A673 (cell line): ENCODE measurements at regions not wholly inside any gene's neighbourhood (a gene's known extent, or its start where the extent isn't known, plus 50 kb on each side); places are given as distances from the start of the nearest gene placed in this dataset.

ENCODE experiments used
- BruUV-seq: library from RNA; stranded (reverse); fragments of 400-500 nt; replicated peaks from 2 replicates; lab custom pipeline; 2021; lab: Mats Ljungman, UMichigan
- CTCF ChIA-PET: fragments of 300-600 bp; sonication (Branson Sonifier 250); formaldehyde crosslinking; loops from one replicate; lab custom pipeline; 2022; ENCODE audit warnings: antibody characterized with exemption; lab: Charles Lee
- POLR2A ChIA-PET: fragments of 300-600 bp; sonication (Branson Sonifier 250); formaldehyde crosslinking; loops from one replicate; lab custom pipeline; 2022; ENCODE audit warnings: antibody characterized with exemption; ENCODE audit not compliant: low non-redundant PET; lab: Charles Lee
- DNase-seq: peaks from one replicate; pipeline ENCODE4 v3.0.0-alpha.2; 2015; ENCODE audit warnings: low spot score
- H3K27ac ChIP-seq: fragments of 200-600 bp; sonication (generic); 2 replicates; pipeline ENCODE4 v1.5.1; 2016; ENCODE audit warnings: mixed run types, low read depth, mild to moderate bottlenecking, mixed read lengths, antibody characterized with exemption, low read length; ENCODE audit not compliant: poor library complexity, severe bottlenecking
- H3K27me3 ChIP-seq: fragments of 200-600 bp; sonication (generic); replicated peaks from 2 replicates; pipeline ENCODE4 v1.6.1; 2017; ENCODE audit warnings: mixed run types, low read depth, mild to moderate bottlenecking, mixed read lengths, antibody characterized with exemption, low read length; ENCODE audit not compliant: insufficient read depth, poor library complexity
- H3K36me3 ChIP-seq: fragments of 200-600 bp; sonication (generic); 2 replicates; pipeline ENCODE4 v1.6.1; 2016; ENCODE audit warnings: mixed run types, mild to moderate bottlenecking, mixed read lengths, antibody characterized with exemption, low read length; ENCODE audit not compliant: insufficient read depth, poor library complexity, severe bottlenecking
- H3K4me1 ChIP-seq: fragments of 200-600 bp; sonication (generic); 2 replicates; pipeline ENCODE4 v1.6.1; 2017; ENCODE audit warnings: mixed run types, mild to moderate bottlenecking, mixed read lengths, antibody characterized with exemption, low read length; ENCODE audit not compliant: insufficient read depth, poor library complexity, severe bottlenecking
- H3K4me3 ChIP-seq: fragments of 200-600 bp; sonication (generic); 2 replicates; pipeline ENCODE4 v1.5.1; 2016; ENCODE audit warnings: low read depth, mixed run types, mild to moderate bottlenecking, mixed read lengths, low read length; ENCODE audit not compliant: poor library complexity, severe bottlenecking
- H3K9me3 ChIP-seq: fragments of 200-600 bp; sonication (generic); 2 replicates; pipeline ENCODE4 v1.6.1; 2016; ENCODE audit warnings: mixed run types, low read depth, mild to moderate bottlenecking, mixed read lengths, antibody characterized with exemption, low read length; ENCODE audit not compliant: poor library complexity, severe bottlenecking
- CTCF ChIP-seq: fragments of 300-800, 200-600 bp; sonication (generic); conservative IDR thresholded peaks from 2 replicates; pipeline ENCODE4 v1.5.1; 2017; ENCODE audit warnings: low read depth, mild to moderate bottlenecking, antibody characterized with exemption, low read length, moderate library complexity, mixed read lengths
- EZH2 ChIP-seq: fragments of 200-600 bp; sonication (generic); IDR thresholded peaks from 2 replicates; pipeline ENCODE4 v1.6.1; 2017; ENCODE audit warnings: borderline replicate concordance, low read depth, mild to moderate bottlenecking, mixed read lengths, antibody characterized with exemption, low read length; ENCODE audit not compliant: poor library complexity, severe bottlenecking
- intact Hi-C: fragments of 100-400 bp; cut with micrococcal nuclease; formaldehyde crosslinking; loops from one replicate; pipeline ENCODE4 v1.10.0; 2022; ENCODE audit not compliant: unreplicated experiment

DNA sequence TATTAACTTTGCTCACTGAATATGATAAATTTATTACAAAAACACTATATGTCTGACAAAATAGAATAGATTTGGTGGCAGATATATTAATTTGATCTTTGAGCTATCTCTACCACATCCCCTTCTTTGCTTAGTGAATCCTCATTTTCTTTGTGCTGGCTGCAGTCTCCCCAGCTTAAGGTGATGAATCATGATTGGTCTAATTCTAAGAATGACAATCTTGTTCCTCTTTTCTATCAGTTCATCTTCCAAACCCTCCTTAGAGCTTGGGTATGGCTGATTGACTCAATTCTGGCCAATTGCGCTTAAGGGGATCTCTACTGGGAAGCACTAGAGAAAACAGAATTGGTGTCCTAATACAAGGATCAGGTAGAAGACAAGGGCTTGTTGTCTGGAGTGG is 309.6 kb upstream of the GOLIM4 start:
- H3K36me3 ChIP-seq: no peaks in the 10 kb centered on the region
- intact Hi-C loops: no loop called here
- no peaks in the 10 kb centered on the region for H3K9me3 ChIP-seq
- no peak overlapping the region for H3K4me3 ChIP-seq
- ChIA-PET POLR2A (no interaction called here), CTCF (no interaction called here)
- TF ChIP-seq EZH2 (no peak), CTCF (no peak)
- no peaks in the 10 kb centered on the region for H3K4me1 ChIP-seq
- H3K27me3 ChIP-seq: no peaks in the 10 kb centered on the region
- no TSS peak for BruUV-seq
- H3K27ac ChIP-seq: no peak overlapping the region
- DNase-seq: no peak

- intact Hi-C loops: no loop called here
- POLR2A ChIA-PET: no interaction called here
- Histone ChIP-seq H3K27me3 (no peaks in the 10 kb centered on the region), H3K4me1 (no peaks in the 10 kb centered on the region), H3K27ac (no peak overlapping the region), H3K9me3 (no peaks in the 10 kb centered on the region), H3K36me3 (no peaks in the 10 kb centered on the region), H3K4me3 (no peak overlapping the region)
- no TSS peak for BruUV-seq
- DNase-seq: no peak
- no peak for TF ChIP-seq CTCF
- TF ChIP-seq EZH2: no peak
- CTCF ChIA-PET: no interaction called here
These were observed 302.8 kb upstream of the GOLIM4 start for GRCh38 chr3:168398371-168399025.

GRCh38 chr3:168396861-168397260 is 301.1 kb upstream of the GOLIM4 start:
- DNase-seq: no peak
- no peaks in the 10 kb centered on the region for H3K4me1 ChIP-seq
- no peak overlapping the region for H3K4me3 ChIP-seq
- POLR2A ChIA-PET: no interaction called here
- intact Hi-C loops: no loop called here
- no TSS peak for BruUV-seq
- no peak overlapping the region for H3K27ac ChIP-seq
- no peaks in the 10 kb centered on the region for H3K9me3 ChIP-seq
- no peaks in the 10 kb centered on the region for H3K27me3 ChIP-seq
- no peak for TF ChIP-seq EZH2
- TF ChIP-seq CTCF: no peak
- CTCF ChIA-PET: no interaction called here
- no peaks in the 10 kb centered on the region for H3K36me3 ChIP-seq
